Right atrium auricular region (tissue), 2 donors: ENCODE measurements at regions not wholly inside any gene's neighbourhood (a gene's known extent, or its start where the extent isn't known, plus 50 kb on each side); places are given as distances from the start of the nearest gene placed in this dataset.

Experiments used
- DNase-seq: peaks from one replicate; pipeline ENCODE4 v3.0.0-alpha.2; 2019; ENCODE audit warnings: low spot score
- H3K27ac ChIP-seq, 2 donors: fragments of 200-600 bp; sonication (generic); 1 replicate in 1 of 2; 2 replicates in 1 of 2; pipeline ENCODE4 v1.5.1; 2016 to 2019
- H3K27me3 ChIP-seq, 2 donors: fragments of 200-600 bp; sonication (generic); one replicate each; pipeline versions ENCODE4 v1.5.1 to v1.6.0; 2017 to 2019
- H3K36me3 ChIP-seq: fragments of 200-600 bp; sonication (generic); one replicate; pipeline ENCODE4 v1.5.1; 2016
- H3K4me1 ChIP-seq, 2 donors: fragments of 200-600 bp; sonication (generic); one replicate each; pipeline versions ENCODE4 v1.5.1 to v1.6.0; 2017 to 2019
- H3K4me3 ChIP-seq, 2 donors: fragments of 200-600 bp; sonication (generic); 1 replicate in 1 of 2; 2 replicates in 1 of 2; pipeline ENCODE4 v1.5.1; 2017 to 2019; ENCODE audit warnings: mild to moderate bottlenecking in 1 of 2, moderate library complexity in 1 of 2
- H3K9me3 ChIP-seq, 2 donors: fragments of 200-600 bp; sonication (generic); one replicate each; pipeline ENCODE4 v1.5.1; 2019
- CTCF ChIP-seq, 2 donors: fragments of 200-600 bp; sonication (generic); IDR thresholded peaks; one replicate each; pipeline ENCODE4 v1.5.1; 2019; ENCODE audit warnings: antibody characterized with exemption in 2 of 2

GRCh38 chr4:24312261-24312913 lies 272.0 kb downstream of the DHX15 start:
- no peak overlapping the region for H3K27ac ChIP-seq
- H3K36me3 ChIP-seq, result no peaks in the 10 kb centered on the region
- H3K4me1 ChIP-seq, result no peaks in the 10 kb centered on the region
- no peak for TF ChIP-seq CTCF (IDR thresholded peaks at IDR 0.05)
- no peak overlapping the region for H3K4me3 ChIP-seq
- H3K9me3 ChIP-seq, result no peaks in the 10 kb centered on the region
- H3K27me3 ChIP-seq, result no peaks in the 10 kb centered on the region
- no peak for DNase-seq

- DNase-seq, result no peak
- no peak for TF ChIP-seq CTCF (IDR thresholded peaks at IDR 0.05)
- Histone ChIP-seq H3K4me3 (no peak overlapping the region), H3K4me1 (no peaks in the 10 kb centered on the region), H3K27me3 (no peaks in the 10 kb centered on the region), H3K9me3 (no peaks in the 10 kb centered on the region), H3K27ac (no peak overlapping the region), H3K36me3 (no peaks in the 10 kb centered on the region)
Measured at GRCh38 chr4:24303926-24304325, 280.4 kb downstream of the DHX15 start.

GRCh38 chr4:24298911-24299310 lies 285.4 kb downstream of the DHX15 start:
- Histone ChIP-seq H3K9me3 (no peaks in the 10 kb centered on the region), H3K4me3 (no peak overlapping the region), H3K4me1 (no peaks in the 10 kb centered on the region), H3K27me3 (no peaks in the 10 kb centered on the region), H3K27ac (no peak overlapping the region), H3K36me3 (no peaks in the 10 kb centered on the region)
- no peak for DNase-seq
- no peak for TF ChIP-seq CTCF (IDR thresholded peaks at IDR 0.05)

- Histone ChIP-seq H3K9me3 (no peaks in the 10 kb centered on the region), H3K27me3 (no peaks in the 10 kb centered on the region), H3K36me3 (no peaks in the 10 kb centered on the region), H3K4me1 (no peaks in the 10 kb centered on the region), H3K4me3 (no peak overlapping the region), H3K27ac (no peak overlapping the region)
- no peak for TF ChIP-seq CTCF (IDR thresholded peaks at IDR 0.05)
- no peak for DNase-seq
Measured at GRCh38 chr4:24287096-24287495, 297.3 kb downstream of the DHX15 start.

- Histone ChIP-seq H3K4me1 (no peaks in the 10 kb centered on the region), H3K9me3 (no peaks in the 10 kb centered on the region), H3K27ac (no peak overlapping the region), H3K36me3 (no peaks in the 10 kb centered on the region), H3K4me3 (no peak overlapping the region), H3K27me3 (no peaks in the 10 kb centered on the region)
- DNase-seq, result no peak
- no peak for TF ChIP-seq CTCF (IDR thresholded peaks at IDR 0.05)
Measured at GRCh38 chr4:24285759-24286158, 298.6 kb downstream of the DHX15 start.

- Histone ChIP-seq H3K4me1 (no peaks in the 10 kb centered on the region), H3K36me3 (no peaks in the 10 kb centered on the region), H3K9me3 (no peaks in the 10 kb centered on the region), H3K27ac (peak overlapping the region; percentile 8 to 24), H3K4me3 (no peak overlapping the region), H3K27me3 (no peaks in the 10 kb centered on the region)
- TF ChIP-seq CTCF (IDR thresholded peaks at IDR 0.05), result no peak
- DNase-seq, result no peak
Measured at GRCh38 chr4:24282446-24282845, 301.9 kb downstream of the DHX15 start.
